Hepatic stellate cell (primary cell): ENCODE measurements at regions not wholly inside any gene's neighbourhood (a gene's known extent, or its start where the extent isn't known, plus 50 kb on each side); places are given as distances from the start of the nearest gene placed in this dataset.
"Not testable (repeated sequence)": the region's sequence is repeated elsewhere in the genome, so short reads cannot be mapped to it uniquely, and the experiment has no call there.

Experiments
- DNase-seq: peaks from one replicate; pipeline ENCODE4 v3.0.0; 2011; ENCODE audit warnings: low spot score

DNA sequence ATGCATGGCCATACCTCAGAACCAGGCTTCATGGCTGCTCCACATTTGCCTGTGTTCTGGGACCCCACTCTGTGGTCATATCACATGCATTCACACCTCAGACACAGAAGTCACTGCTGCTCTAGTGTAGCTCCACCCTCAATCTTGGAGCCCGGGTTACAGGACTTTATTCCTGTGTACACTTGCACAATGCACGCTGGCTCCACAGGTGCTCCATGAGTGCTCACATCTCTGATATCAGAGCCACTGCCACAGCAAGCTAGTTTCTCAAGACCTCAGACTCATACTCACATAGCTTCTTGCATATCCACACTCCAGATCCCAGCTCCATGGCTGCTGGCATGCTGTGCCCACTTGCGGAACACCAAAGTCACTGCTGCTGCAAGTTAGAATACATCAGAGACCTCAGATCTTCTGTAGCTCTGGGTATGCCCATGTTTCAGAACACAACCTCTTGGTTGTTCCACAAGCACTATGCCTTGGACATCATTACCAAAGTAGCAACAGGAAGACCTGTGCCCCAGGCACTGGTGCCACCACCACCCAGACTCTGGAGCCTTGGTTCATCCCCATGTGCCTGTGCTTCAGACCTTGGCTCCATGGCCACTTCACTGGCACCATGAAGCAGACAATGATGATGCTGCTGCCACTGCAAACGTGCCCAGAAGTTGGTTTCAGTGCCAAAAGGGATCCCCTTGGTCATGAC lies 269.5 kb upstream of the PCDH20 start:
- no peak for DNase-seq

DNA sequence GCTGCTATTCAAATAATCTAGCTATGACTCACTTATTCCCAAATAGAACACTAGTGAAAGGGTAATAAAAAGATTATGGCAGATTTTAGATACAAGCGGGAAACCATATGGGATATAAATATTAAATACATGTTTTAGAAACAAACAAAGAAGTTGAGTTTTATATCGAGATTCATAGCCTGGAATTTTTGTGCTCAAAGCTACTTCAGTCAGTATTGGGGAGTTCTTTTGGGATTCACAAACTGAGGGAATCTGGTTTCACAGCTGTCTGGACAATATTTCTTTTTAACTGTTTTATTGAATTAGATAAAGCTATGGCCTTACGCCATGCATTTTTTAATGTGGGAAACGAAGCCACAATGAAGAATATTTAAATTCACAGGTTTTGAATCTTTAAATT lies 257.1 kb upstream of the PCDH20 start:
- DNase-seq, result no peak

DNA sequence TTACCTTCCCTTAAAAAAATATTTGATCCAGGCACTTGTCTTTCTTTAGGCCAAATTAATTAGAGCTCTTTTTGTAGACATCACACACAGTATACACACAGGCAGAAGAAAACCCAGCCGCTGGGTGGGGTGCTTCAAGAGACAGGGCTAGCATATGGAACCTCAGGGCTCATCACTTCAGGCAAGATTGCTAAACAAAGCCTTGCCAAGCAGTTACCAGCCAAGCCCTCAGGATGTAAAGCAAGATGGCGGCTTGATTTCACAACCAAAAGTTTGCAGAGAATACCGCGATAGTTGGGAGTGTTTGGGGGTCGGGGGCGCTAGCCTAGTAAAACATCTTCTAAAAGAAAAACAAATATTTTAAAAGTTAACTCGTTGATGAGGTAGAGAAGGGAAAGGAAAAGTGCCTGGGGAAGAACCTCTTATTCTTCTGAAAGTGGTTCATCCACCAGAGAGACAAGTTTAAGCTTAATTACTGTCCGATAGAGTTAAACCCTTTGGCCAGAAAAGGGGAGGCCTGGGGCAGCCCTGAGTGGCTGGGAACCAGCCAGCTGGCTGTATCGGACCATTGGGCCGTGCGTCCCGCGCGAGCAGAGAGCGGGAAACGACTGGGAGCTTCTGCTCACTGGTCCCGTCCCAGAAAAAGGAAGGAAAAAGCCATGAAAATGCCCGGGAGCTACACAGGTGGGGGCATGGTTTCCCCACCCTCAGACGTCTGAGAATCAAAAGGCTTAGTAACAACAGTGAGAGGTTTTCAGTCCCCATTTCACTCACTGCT lies 254.9 kb upstream of the PCDH20 start:
- no peak for DNase-seq

DNA sequence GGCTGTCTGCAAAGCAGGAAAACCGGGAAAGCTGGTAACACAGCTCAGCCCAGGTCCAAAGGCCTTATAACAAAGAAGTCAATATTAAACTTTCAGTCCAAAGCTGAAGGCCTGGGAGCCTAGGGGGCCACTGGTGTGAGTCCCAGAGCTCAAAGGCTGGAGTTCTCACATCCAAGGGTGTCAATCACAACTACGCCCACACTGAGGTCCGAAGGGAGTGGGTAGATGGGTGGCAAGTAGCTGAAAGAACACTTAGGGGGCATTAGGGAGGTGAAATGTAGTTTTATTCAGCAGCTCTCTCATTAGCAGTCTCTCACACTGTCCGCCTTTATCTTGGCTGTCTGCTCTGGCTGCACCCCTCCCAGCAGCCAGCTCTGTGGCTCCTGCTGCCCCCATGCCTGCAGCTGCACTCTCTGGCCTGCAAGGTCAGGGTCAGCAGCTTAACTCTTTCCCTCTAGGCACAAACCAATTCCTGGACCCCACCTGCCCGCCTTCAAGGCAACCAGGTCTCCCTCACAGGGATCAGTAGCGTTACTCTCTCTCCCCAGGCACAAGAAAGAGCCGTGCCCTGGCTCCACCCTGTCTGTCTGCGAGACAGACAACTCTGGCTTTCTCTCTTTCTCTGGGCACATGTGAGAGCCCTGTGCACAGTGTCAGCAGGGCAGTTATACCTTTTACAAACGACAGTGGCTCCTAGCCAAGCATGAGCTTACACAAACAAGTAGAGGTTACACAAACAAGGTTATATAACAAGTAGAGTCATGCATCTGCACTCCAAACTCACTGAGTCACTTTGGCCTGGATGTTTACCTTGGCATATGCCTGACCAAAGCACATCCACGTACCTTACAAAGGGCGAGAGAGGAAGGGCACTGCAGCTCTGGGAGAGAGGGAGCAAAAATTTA lies 249.4 kb upstream of the PCDH20 start:
- DNase-seq, result no peak

DNA sequence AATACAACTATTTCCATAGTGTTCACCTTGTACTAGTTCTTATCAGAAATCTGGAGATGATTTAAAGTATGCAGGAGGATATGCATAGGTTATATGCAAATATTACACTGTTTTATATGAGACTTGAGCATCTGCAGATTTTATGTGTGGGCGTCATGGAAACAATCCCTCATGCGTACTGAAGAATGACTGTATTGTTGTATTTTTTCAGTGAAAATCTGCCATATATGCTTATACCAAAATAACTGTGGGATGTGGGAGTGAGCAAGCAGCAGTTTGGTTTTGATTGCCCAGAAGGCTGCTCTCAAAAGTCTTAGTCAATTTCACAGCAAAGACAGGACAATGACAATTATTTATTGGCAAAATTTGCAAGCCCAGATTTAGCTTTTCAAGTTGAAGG lies 238.8 kb upstream of the PCDH20 start:
- no peak for DNase-seq

DNA sequence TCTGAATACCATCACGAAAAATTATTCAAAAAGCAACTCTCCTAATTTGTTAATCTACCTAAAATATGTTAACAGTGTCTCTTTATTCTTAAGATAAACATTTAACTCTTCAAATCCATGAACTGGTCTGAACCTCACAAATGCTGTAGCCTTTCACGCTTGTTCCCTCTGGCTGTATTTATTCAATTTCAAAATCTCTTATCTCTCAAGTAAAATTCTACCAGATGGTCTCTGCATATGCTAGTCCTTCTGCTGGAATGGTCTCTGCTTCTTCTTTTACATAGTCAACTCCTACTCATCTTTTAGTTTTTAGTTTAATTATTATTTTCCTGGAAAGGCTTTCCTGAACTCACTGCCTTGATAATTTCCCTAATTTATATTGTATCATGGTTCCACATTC lies 232.9 kb upstream of the PCDH20 start:
- no peak for DNase-seq

DNA sequence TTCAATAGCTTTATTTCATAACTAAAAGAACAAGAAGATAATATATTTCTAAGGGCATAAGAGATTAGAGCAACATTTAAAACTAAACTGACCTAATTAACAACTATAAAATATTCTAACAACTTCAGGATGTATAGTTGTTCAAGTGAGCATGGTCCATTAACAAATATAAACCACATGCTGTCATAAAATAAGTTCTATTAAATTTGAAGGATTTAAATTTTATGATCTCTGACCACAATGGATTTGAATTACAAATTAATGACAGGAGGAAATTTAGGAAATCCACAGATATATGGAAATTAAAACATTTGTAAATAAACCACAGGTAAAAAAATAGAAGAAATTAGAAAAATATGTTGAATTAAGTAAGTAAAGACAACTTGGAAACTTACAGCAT lies 196.5 kb upstream of the PCDH20 start:
- no peak for DNase-seq

DNA sequence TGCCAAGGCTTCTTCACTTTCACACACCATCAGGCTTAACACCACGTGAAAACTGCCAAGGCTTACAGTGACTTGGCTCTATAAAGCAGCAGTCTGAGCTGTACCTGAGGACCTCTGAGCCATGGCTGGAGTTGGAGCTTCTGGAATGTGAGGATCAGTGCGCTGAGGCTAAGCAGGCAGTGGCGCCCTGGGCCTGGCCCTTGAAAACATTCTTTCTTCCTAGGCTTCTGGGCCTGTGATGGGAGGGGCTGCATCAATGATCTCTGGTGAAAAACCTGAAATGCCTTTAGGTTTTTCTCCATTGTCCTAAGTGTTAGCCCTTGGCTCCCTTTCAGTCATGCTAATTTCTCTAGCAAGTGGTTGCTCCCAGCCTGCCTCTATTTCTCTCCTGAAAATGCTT lies 192.5 kb upstream of the PCDH20 start:
- no peak for DNase-seq

DNA sequence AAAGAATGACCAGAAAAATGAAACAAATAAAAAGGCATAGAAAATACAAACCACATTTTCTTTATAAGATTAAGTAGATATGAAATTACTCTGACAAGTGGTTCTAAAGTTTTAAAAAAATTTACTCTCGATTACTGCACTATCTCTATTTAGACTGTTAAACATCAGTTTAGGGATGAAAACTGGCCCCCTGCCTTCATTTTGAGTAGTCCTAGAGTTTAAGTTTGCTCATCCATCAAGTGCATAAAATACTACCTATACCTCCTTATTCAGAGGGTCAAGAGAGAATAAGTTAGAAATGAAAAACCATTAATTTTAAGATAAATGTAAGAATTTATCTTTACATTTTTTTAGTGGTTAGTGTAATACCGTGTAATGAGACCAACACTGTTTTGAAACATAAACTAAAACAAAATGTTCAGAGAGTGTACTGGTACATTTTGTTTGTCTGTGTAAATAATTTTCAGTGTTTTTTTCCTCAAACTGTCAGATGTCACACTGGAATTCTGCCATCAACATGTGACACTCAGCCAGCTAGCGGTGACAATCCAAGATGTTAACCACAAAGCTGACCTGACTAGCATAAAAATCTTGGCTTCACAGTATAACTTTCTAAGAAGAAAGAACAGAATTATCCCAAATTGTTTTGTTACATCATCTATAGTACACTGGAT lies 184.8 kb upstream of the PCDH20 start:
- DNase-seq, result no peak

DNA sequence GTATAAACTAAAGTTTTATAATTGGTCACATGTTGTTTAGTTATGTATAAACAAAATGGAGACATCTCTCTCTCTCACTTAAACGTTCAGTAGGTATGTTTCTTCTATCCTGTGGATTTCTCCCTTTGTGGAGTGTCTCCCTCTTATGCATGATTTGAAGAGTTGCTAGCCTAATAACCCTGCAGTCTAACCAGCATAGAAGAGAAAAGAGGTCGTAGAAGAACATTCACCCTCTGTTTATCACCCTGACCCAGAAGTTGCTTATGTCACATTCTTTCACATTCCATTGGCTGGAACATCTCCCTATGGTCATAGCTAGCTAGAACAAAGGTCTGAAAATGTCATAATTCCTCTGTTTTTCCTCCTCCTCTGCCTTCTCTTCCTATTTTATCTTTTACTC lies 176.8 kb upstream of the PCDH20 start:
- no peak for DNase-seq

DNA sequence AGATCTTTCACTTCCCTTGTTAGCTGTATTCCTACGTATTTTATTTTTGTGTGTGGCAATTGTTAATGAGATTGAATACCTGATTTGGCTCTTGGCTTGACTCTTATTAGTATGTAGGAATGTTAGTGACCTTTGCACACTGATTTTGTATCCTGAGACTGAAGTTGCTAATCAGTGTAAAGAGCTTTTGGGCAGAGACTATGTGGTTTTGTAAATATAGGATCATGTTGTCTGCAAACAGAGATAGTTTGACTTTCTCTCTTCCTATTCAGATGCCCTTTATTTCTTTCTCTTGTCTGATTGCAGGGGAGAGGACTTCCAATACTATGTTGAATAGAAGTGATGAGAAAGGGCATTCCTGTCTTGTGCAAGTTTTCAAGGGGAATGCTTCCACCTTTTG lies 160.3 kb upstream of the PCDH20 start:
- DNase-seq, result no peak

DNA sequence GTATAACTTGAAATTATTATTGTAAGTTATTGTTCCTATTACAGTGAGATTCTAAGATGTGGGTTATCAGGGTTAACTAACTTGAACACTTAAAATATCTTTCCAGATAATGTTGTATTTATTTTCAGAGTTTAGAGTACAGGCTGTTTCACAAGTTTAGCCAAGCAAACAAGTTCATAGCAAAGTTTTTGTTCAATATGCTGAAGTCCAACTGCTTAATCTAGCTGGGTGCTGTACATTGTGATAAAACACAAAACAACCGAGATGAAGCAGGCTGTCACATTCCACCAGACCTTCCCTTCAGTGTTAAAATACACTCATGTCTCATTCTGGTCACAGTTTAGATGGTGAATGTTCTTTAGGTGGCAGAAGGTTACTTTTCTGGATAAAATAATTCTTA lies 148.0 kb upstream of the PCDH20 start:
- no peak for DNase-seq

DNA sequence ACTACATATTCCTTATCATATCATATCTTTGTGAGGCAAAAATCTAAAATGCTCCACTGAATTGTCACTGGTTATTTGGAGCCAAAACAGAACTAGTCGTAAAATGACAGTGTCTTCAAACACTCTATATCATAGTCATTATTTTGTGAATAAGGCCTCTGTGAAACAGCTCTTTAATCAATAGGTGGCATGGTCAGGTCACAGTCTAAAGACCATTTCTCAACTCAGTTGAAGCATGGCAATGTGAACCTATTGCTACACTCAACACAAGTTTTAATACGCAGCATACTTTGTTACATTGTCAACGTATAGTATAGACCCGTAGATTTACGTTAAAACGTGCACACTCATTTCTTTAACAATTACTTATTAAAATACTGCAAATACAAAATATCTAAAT lies 131.3 kb upstream of the PCDH20 start:
- no peak for DNase-seq

DNA sequence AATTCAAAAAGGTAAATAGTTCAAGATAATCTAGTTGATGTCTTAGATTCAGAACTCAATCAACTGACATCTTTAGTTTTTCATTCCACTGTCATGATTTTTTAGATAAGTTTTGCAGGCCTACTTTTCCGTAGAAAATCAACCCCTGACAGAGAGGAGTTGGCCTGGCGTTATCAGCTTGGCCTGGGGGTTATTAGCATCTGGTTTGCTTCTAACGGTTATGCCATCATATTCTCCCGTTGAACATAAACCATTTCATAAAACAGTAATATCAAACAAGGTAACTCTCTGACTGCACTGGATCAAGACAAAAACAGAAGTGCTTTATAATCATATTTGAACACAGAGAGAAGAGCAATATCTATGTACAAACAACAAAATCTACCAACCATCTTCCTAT lies 130.8 kb upstream of the PCDH20 start:
- DNase-seq, result no peak

DNA sequence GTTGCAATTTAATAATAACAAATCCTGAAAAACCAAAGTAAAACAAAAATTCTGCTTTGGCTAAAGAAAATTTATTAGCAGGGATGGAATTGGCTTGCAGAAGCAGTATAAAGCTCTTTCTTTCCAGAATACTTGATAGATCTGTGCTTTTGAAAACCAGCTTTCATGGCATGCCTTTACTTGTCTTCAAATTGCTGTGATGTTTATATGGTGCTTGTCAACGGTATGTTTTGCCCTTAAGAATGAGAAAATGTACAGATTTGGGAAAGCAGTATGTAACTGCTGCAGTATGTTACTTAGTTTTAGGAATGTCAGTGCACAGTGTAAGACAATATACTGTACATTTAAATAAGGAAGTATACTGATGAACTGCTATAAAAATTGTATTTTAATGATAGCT lies 120.8 kb upstream of the PCDH20 start:
- DNase-seq, result no peak

DNA sequence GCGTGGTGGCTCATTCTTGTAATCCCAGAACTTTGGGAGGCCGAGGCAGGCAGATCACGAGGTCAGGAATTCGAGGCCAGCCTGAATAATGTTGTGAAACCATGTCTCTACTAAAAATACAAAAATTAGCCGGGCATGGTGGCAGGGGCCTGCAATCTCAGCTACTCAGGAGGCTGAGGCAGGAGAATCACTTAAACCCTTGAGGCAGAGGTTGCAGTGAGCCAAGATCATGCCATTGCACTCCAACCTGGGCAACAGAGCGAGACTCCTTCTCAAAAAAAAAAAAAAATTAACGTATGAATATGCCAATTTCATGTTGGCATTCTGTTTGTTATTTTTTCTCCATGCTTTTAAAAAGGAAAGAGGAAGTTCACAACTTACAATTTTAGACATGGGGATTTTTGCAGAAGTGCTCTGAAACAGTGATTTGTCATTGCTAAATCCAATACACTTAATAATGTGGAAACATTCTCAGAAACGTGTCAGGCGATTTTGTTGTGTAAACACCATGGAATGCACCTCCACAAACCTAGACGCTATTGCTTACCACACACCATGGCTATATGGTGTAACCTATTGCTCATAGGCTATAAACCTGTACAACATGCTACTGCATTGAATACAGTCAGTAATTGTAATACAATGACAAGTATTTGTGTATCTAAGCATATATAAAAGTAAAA lies 115.9 kb upstream of the PCDH20 start:
- DNase-seq, result no peak

DNA sequence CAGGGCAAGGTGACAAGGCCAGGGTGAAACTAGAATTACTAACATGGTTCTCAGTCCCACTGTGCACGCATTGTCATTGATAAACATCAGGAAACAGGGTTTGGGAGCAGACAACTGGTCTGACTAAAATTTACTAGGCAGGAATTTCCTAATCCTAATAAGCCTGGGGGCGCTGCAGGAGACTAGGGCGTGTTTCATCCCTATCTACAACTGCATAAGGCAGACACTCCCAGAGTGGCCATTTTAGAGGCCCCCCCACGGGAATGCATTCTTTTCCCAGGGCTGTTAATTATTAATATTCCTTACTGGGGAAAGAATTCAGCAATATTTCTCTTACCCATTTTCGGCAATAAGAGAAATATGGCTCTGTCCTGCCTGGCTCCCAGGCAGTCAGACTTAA lies 103.6 kb upstream of the PCDH20 start:
- DNase-seq, result not testable (repeated sequence)

DNA sequence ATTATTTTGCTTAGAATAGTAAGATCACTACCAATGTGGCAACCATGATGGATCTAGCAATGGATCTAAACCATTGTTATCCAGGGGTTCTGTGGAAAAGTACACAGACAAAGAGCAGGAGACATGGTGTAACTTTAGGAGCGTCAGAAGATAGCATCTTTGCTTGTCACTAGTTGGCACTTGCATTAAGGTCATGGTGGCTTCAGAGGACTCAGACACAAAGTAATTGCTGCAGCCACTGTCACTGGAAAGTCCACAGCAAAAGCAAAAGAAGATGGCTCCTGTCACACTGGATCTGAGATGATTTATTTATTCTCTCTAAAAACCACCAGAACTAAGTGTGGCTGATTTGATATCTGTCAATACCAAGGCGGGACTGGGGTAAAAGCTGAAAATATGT lies 93.3 kb upstream of the PCDH20 start:
- DNase-seq, result no peak

DNA sequence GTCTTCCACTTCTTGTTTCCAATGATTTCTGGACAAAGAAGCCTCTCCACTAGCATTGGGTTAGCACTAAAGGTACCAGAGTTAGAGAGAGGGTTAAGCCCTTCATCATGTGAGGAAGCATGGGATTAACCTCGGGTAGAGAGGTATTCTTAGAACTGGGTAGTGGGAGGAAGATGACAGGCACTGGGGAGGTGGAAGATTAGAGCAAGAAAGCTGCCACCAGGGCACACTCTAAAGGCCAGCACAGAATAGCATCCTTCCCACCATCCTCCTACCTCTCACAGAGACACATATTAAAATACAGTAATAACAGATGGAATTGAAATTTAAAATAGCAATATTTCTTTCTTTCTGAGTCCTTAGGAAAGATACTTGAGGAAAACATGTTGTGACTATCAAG lies 84.5 kb upstream of the PCDH20 start:
- no peak for DNase-seq

DNA sequence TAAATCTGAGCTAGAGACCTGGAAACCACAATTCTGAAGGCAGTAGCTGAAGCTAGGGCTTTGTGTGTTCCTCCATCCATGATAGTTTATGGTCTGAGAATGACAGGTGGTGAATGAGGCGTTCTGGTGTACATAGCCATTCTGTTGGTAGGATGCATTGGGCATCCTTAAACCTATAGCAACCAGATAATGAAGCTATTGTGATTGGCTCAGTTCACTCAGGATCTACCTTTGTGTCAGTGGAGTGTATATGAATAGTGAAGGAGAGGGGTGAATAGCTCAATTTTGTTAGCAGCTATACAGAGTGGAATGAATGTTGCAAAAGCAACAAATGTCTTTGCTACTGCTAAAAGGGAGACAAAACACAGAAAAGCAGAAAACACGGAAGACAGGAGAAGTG lies 80.0 kb upstream of the PCDH20 start:
- DNase-seq, result no peak

DNA sequence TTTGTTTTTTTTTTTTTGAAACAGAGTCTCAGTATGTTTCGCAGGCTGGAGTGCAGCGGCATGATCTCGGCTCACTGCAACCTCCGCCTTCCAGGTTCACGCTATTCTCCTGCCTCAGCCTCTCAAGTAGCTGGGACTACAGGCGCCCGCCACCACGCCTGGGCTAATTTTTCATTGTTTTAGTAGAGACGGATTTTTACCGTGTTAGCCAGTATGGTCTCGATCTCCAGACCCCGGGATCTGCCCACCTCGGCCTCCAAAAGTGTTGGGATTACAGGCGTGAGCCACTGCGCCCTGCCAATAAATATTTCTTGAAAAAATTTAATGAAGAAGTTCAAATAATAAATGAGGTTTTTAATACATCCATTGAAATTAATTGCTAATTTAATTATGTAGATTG lies 77.9 kb upstream of the PCDH20 start:
- DNase-seq, result not testable (repeated sequence)

DNA sequence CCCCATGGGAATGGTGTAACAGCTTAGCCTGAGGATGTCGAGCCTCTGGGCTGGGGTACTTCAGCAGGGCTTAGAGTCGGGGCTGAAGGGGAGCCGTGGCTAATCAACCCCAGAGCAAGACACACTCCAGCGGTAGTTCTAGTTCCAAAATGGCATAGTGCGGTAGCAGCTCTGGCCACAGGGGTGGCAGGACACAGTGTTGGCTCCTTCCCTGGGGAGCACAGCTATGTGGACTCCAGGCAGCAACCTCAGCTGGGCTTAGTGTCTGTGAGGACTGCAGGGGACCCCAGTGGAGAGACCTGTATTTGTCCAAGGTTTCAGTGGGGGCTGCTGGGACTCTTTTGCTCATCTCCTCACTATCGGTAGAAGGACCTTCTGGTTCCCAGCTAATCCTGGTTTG lies 70.8 kb upstream of the PCDH20 start:
- no peak for DNase-seq
